ENCODE measurements at regions not wholly inside any gene's neighbourhood (a gene's known extent, or its start where the extent isn't known, plus 50 kb on each side); places are given as distances from the start of the nearest gene placed in this dataset.
"Not testable (repeated sequence)": the region's sequence is repeated elsewhere in the genome, so short reads cannot be mapped to it uniquely, and the experiment has no call there.

DNA sequence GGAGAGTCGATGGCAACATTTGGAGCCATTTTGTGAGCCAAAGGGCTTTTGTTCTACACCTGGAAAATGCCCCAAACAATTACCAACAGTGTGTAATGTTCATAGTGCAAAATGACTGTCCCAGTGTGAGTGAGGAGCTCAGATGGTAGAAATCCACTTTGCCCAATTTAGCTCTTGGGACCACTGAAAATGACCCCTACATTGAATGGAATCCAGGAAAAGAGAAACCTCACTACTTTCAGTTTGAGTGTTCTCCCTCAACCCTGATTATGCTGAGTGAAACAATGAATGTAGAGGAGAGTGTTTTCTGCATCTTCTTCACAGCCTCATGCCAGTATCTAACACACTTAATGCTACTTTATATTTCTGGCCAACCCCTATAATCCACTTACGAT is 84.9 kb upstream of the NRN1 start:
- no peak for DNase-seq

DNA sequence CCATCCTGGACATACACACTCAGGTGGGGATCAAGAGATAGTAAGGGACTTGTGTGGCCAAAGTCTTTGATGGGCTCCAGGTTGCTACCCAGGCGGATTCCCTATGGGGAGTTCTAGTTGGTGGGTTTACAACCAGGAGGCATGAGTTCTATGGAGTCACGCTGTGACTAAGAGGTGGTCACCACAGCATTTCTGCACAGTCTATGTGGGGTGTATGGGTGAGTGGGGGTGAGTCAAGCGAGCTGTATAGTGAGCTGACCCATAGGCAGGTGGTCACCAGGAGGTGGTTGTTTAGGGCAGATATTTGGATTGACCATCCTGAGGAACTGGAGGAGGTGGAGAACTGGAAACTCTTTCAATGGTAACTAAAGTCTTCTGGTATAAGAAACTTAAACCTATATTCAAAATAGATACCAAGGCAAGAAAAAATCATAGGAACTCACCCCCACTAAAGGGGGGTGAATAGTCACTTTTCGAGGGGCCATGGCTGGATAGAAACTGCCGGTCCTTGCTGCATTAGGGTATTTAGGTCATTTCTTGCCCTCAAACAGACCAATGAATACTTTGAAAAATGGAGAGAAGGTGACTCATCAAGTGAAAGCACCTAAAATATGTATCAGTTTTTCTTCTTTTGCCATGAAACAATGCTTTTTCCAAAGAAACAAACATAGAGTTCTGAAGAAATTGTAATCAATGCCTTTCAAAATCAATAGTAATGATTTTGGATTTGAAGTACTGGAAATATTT is 84.3 kb upstream of the NRN1 start:
- DNase-seq = no peak

DNA sequence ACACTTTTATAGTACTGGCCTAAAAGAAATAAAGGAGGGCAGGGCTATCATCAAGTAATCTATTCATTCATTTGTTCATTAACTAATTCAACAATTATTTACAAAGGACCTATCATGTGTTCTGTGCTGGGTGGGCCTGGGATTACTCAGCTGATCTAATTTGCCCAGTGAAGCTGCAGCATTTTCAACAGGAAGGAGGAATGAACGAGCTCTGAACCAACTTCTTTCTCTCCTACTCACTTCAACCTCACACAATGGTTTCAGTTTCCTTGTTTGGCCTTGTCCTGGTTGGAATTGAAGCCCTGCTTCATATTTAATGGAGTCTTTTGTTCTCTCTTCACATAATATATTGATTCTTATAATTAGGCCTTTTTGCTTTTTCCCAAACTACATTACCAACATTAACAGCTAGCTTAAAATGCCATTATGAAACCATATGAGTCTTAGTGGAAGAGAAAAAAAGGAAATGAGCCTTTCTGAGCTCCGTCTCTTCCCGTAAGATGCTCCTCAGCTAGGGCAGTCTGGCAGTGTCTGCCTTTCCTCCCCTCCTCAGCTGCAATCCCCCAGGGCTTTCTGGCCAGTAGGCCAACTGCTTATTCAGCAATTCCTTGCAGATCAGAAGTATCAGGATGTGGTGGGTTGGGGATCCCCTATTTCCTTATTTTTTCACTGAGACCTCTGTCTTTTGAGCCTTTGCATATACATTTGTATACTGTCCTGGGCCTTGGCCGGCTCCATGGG is 79.4 kb upstream of the NRN1 start:
- DNase-seq = no peak

DNA sequence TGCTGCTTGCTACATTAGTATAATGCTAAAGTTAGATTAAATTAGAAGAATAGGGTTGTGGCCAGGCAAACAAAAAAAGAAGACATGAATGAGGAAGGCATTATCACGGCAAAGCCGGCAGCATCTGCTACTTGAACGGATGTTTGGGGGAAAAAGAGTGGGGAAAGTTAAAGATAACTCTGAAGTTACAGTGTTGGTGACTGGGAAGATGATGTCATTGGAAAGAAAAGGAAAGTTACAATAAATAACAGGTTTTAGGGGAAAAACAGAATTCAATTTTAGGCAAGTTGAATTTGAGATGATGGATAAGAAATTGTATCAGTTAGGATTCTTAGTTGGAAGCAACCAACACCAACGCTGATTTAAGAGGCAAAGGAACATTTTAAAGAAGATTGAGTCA is 74.2 kb upstream of the NRN1 start:
- no peak for DNase-seq

DNA sequence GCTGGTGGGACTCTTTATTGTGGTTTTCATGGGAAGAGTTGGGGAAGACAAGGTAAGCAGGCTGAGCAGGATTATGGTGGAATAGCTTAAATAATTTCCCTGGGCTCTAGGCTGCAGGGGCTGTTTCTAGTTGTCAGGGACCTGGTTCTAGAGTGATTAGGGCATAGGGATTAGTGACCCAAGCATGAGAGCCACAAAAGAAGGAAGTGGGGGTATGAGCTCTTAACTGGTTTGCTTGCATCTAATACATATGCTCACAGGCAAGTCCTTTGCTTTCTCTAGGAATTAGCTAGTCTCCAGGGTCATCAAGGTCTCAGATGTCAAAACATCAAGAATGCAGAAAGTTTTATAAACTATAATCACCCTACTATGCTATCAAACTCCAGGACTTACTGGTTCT is 67.5 kb upstream of the NRN1 start:
- DNase-seq = no peak

DNA sequence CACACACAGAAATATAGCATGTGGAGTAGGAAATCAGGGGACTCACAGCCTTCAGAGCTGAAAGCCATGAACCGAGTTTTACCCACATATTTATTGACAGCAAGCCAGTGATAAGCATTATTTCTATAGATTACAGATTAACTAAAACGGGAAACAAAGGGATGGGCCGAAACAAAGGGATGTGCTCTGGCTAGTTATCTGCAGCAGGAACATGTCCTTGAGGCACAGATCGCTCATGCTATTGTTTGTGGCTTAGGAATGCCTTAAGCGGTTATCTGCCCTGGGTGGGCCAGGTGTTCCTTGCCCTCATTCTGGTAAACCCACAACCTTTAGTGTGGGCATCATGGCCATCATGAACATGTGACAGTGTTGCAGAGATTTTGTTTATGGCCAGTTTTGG is 61.4 kb upstream of the NRN1 start:
- not testable (repeated sequence) for DNase-seq

DNA sequence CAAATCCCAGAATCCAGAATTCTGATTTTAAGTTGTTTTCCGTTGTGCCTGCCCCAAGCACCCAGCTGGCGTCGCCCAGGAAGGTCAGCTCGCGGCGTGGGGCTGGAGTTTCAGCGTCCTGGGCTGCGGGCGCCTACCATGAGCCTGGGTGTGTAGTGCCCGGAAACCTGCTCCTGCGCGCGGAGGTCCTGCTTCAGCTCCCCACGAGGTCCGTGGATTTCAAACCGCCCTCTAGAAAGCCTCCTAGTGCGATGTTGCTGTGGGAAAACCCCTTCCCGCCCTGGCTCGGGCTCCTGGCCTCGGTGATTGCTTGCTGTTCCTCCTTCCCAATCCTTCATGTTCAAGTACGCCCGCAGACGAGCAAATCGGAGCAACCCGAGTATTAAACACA is 51.3 kb upstream of the NRN1 start:
- peak; percentile 35 for DNase-seq

DNA sequence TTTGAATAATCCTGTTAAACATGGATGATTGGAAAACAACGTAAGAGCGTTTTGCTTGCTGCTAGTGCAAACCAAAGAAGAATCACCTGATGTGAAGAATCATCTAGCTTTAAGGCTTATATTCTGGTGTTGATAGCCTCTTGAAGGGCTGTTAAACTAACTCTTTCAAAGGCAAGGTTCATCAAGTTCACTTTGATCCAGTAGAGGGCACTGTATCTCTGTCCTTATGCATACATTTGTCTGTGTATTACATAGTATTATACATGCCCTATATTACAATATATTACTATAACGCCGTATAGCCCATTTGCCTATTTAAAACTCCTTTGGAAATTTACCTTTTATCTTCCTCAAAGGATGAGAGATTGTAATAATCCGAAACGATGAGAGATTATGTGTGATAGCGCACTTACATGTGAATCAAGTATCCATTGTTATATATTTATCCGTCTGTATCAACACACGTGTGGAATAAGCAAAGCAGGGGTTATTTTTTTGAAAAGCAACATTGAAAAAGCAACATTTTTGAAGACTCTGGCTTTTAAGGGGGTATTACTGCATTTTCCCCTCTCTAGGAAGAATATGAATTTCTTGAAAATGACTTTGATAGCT is 50.8 kb upstream of the NRN1 start:
- DNase-seq = peak; percentile 83

All from DMS53 (cell line).